IMR-90 (cell line): ENCODE measurements at regions not wholly inside any gene's neighbourhood (a gene's known extent, or its start where the extent isn't known, plus 50 kb on each side); places are given as distances from the start of the nearest gene placed in this dataset.

ENCODE experiments used
- ATAC-seq: fragments of 200-7000 bp; cut with Tn5 transposase; 2 replicates; pipeline ENCODE4 v1.9.1; 2020; ENCODE audit warnings: low read depth, mild to moderate bottlenecking, moderate library complexity
- BruUV-seq: library from RNA; stranded (reverse); fragments of 400-500 nt; replicated peaks from 2 replicates; lab custom pipeline; 2021; lab: Mats Ljungman, UMichigan
- CTCF ChIA-PET: fragments of 300-600 bp; formaldehyde crosslinking; extraction: SDS; loops from one replicate; lab custom pipeline; 2021; ENCODE audit warnings: antibody characterized with exemption; lab: Yijun Ruan, JAX
- POLR2A ChIA-PET: fragments of 300-600 bp; sonication (Branson Sonifier 250); formaldehyde crosslinking; loops from one replicate; lab custom pipeline; 2022; ENCODE audit warnings: antibody characterized with exemption; ENCODE audit not compliant: unreplicated experiment; lab: Charles Lee
- DNase-seq: peaks from one replicate; pipeline ENCODE4 v3.0.0; 2013
- H2AFZ ChIP-seq: replicated peaks from 2 replicates; pipeline ENCODE3; 2013; ENCODE audit warnings: low read length, mild to moderate bottlenecking; ENCODE audit not compliant: poor library complexity
- H2AK5ac ChIP-seq: 2 replicates; pipeline ENCODE4 v1.6.1; 2013; ENCODE audit warnings: low read depth, low read length, inconsistent platforms
- H2AK9ac ChIP-seq: replicated peaks from 2 replicates; pipeline ENCODE3; 2013; ENCODE audit warnings: mild to moderate bottlenecking, low read depth, low read length, moderate library complexity; ENCODE audit not compliant: poor library complexity
- H2BK120ac ChIP-seq: 2 replicates; pipeline ENCODE4 v1.6.1; 2013; ENCODE audit warnings: low read depth, low read length, inconsistent platforms
- H2BK15ac ChIP-seq: 3 replicates; pipeline ENCODE4 v1.6.1; 2013; ENCODE audit warnings: low read depth, low read length, inconsistent platforms
- H2BK20ac ChIP-seq: 2 replicates; pipeline ENCODE4 v1.6.1; 2013; ENCODE audit warnings: low read depth, mild to moderate bottlenecking, inconsistent platforms, low read length, moderate library complexity
- H2BK5ac ChIP-seq: 2 replicates; pipeline ENCODE4 v1.6.1; 2013; ENCODE audit warnings: mild to moderate bottlenecking, low read depth, low read length, inconsistent platforms; ENCODE audit not compliant: poor library complexity, severe bottlenecking
- H3K14ac ChIP-seq: replicated peaks from 2 replicates; pipeline ENCODE4 v1.6.1; 2013; ENCODE audit warnings: low read depth, low read length, inconsistent platforms
- H3K18ac ChIP-seq: 2 replicates; pipeline ENCODE4 v1.6.1; 2013; ENCODE audit warnings: low read depth, low read length, control low read depth
- H3K23ac ChIP-seq: 2 replicates; pipeline ENCODE4 v1.6.1; 2013; ENCODE audit warnings: low read depth, low read length, inconsistent platforms
- H3K27ac ChIP-seq: 2 replicates; pipeline ENCODE4 v1.5.1; 2013; ENCODE audit warnings: mild to moderate bottlenecking, control low read depth, low read length; ENCODE audit not compliant: insufficient read depth
- H3K27me3 ChIP-seq: 2 replicates; pipeline ENCODE4 v1.6.1; 2013; ENCODE audit warnings: low read length; ENCODE audit not compliant: control insufficient read depth, insufficient read depth
- H3K36me3 ChIP-seq: 2 replicates; pipeline ENCODE4 v1.6.1; 2013; ENCODE audit warnings: low read length, mixed read lengths; ENCODE audit not compliant: control insufficient read depth, insufficient read depth
- H3K4ac ChIP-seq: 2 replicates; pipeline ENCODE4 v1.6.1; 2013; ENCODE audit warnings: low read depth, low read length, inconsistent platforms
- H3K4me1 ChIP-seq: 2 replicates; pipeline ENCODE4 v1.6.1; 2013; ENCODE audit warnings: low read length, mixed read lengths; ENCODE audit not compliant: control insufficient read depth, insufficient read depth
- H3K4me2 ChIP-seq: 2 replicates; pipeline ENCODE4 v1.6.1; 2013; ENCODE audit warnings: low read depth, mild to moderate bottlenecking, control low read depth, low read length, moderate library complexity
- H3K4me3 ChIP-seq: 2 replicates; pipeline ENCODE4 v1.5.1; 2013; ENCODE audit warnings: low read depth, mild to moderate bottlenecking, control low read depth, low read length, moderate library complexity; ENCODE audit not compliant: insufficient read depth
- H3K56ac ChIP-seq: 2 replicates; pipeline ENCODE4 v1.6.1; 2013; ENCODE audit warnings: low read length, inconsistent platforms; ENCODE audit not compliant: insufficient read depth; ENCODE audit errors: extremely low read depth
- H3K79me1 ChIP-seq, 2 experiments: 2 replicates each; pipeline ENCODE4 v1.6.1; 2013; ENCODE audit warnings: low read length in 2 of 2, inconsistent platforms in 1 of 2, low read depth in 1 of 2
- H3K9ac ChIP-seq: 2 replicates; pipeline ENCODE4 v1.6.1; 2013; ENCODE audit warnings: low read depth, low read length, control low read depth
- H3K9me1 ChIP-seq: 2 replicates; pipeline ENCODE4 v1.6.1; 2013; ENCODE audit warnings: low read length, inconsistent platforms; ENCODE audit not compliant: insufficient read depth
- H3K9me3 ChIP-seq: 2 replicates; pipeline ENCODE4 v1.6.1; 2013; ENCODE audit warnings: low read length; ENCODE audit not compliant: control insufficient read depth, insufficient read depth
- H4K20me1 ChIP-seq: 2 replicates; pipeline ENCODE4 v1.6.1; 2013; ENCODE audit warnings: low read length, inconsistent platforms; ENCODE audit not compliant: insufficient read depth
- H4K5ac ChIP-seq: 2 replicates; pipeline ENCODE4 v1.6.1; 2013; ENCODE audit warnings: mild to moderate bottlenecking, low read depth, low read length, control low read depth
- H4K8ac ChIP-seq, 2 experiments: 2 replicates each; pipeline ENCODE4 v1.6.1; 2013; ENCODE audit warnings: low read depth in 2 of 2, low read length in 2 of 2, control low read depth in 1 of 2, inconsistent platforms in 1 of 2
- H4K91ac ChIP-seq: 2 replicates; pipeline ENCODE4 v1.6.1; 2013; ENCODE audit warnings: low read depth, low read length, inconsistent platforms; ENCODE audit not compliant: insufficient read depth
- BHLHE40 ChIP-seq: fragments of 150-350 bp; IDR thresholded peaks from 2 replicates; pipeline ENCODE4 v1.6.1; 2016; ENCODE audit warnings: mild to moderate bottlenecking, low read depth, low read length
- CEBPB ChIP-seq: IDR thresholded peaks from 2 replicates; pipeline ENCODE4 v1.6.1; 2012; ENCODE audit warnings: low read depth, low read length, improper control_type of control experiment
- FOS ChIP-seq: fragments of 150-350 bp; IDR thresholded peaks from 2 replicates; pipeline ENCODE4 v1.6.1; 2016; ENCODE audit warnings: low read depth, low read length
- RCOR1 ChIP-seq: IDR thresholded peaks from 2 replicates; pipeline ENCODE4 v1.6.1; 2012; ENCODE audit warnings: mild to moderate bottlenecking, low read length, improper control_type of control experiment; ENCODE audit not compliant: insufficient replicate concordance
- SMC3 ChIP-seq: fragments of 150-350 bp; IDR thresholded peaks from 2 replicates; pipeline ENCODE4 v1.6.1; 2016; ENCODE audit warnings: low read depth, mild to moderate bottlenecking, antibody characterized with exemption, low read length, moderate library complexity
- WGBS, 2 experiments: methylation state at CpG; one replicate each; pipeline versions ENCODE4 v1.1.5 to v1.1.7; 2013; ENCODE audit warnings: missing lambda C conversion rate in 2 of 2; ENCODE audit not compliant: insufficient read length in 1 of 2; ENCODE audit errors: extremely low coverage in 2 of 2; 5-methylcytosine and 5-hydroxymethylcytosine counted together
- dilution Hi-C: fragments of 300-500 bp; cut with HindIII; formaldehyde crosslinking; loops from one replicate; pipeline ENCODE4 v1.14.3; 2018; ENCODE audit warnings: low sequenced_read_pairs; ENCODE audit not compliant: unreplicated experiment
- in situ Hi-C: fragments of 300-500 bp; cut with MboI; formaldehyde crosslinking; loops from 3 replicates; pipeline ENCODE4 v1.14.3; 2019; ENCODE audit warnings: low sequenced_read_pairs, inconsistent platforms, mixed read lengths
- intact Hi-C: fragments of 100-400 bp; cut with micrococcal nuclease; formaldehyde crosslinking; loops from 2 replicates; pipeline ENCODE4 v1.10.0; 2022
- TF ChIP-seq, protein P1 (sequence below): conservative IDR thresholded peaks from 2 replicates; pipeline ENCODE4 v1.5.1; 2012; ENCODE audit warnings: mild to moderate bottlenecking, low read depth, low read length, improper control_type of control experiment
- TF ChIP-seq, protein P2 (sequence below): fragments of 150-350 bp; IDR thresholded peaks from 2 replicates; pipeline ENCODE4 v1.6.1; 2017; ENCODE audit warnings: mild to moderate bottlenecking, antibody characterized with exemption, low read length, low read depth

DNA sequence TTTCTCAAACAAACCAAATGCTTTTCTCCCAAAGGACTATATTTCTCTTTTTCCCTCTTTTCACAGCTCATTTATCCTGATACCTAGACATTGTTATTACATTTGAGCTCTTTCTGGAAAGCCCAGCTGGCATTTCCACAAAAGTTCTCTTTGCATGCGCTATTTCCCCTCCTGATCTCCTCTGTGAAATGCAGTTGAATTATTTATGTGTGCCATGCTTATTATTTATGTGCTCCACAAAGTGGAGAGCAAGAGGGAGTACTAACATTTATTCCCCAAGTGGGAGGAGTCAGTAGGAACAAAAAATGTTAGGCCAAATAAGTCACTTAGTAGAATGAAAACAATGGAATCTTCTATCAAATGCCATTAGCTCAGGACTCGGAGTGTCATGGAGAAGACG is 626.6 kb upstream of the IGFBP7 start:
- BruUV-seq: no TSS peak

More for the DNA sequence above, 626.6 kb upstream of the IGFBP7 start:
- no peaks in the 10 kb centered on the region for H3K36me3 ChIP-seq
- no peak overlapping the region for H2AK5ac ChIP-seq
- H3K56ac ChIP-seq: no peak overlapping the region
- intact Hi-C loops: no loop called here
- H3K18ac ChIP-seq: no peak overlapping the region
- no peak overlapping the region for H3K27ac ChIP-seq
- no peak overlapping the region for H3K14ac ChIP-seq
- no peak overlapping the region for H3K23ac ChIP-seq
- no peak overlapping the region for H2AK9ac ChIP-seq
- no peaks in the 10 kb centered on the region for H3K9me3 ChIP-seq
- H4K91ac ChIP-seq: no peak overlapping the region
- no peak overlapping the region for H2AFZ ChIP-seq
- H2BK20ac ChIP-seq: no peak overlapping the region
- H3K4ac ChIP-seq: no peak overlapping the region
- no peak overlapping the region for H2BK5ac ChIP-seq
- TF ChIP-seq RCOR1: no peak
- no peak for TF ChIP-seq SMC3
- TF ChIP-seq, protein P1, sequence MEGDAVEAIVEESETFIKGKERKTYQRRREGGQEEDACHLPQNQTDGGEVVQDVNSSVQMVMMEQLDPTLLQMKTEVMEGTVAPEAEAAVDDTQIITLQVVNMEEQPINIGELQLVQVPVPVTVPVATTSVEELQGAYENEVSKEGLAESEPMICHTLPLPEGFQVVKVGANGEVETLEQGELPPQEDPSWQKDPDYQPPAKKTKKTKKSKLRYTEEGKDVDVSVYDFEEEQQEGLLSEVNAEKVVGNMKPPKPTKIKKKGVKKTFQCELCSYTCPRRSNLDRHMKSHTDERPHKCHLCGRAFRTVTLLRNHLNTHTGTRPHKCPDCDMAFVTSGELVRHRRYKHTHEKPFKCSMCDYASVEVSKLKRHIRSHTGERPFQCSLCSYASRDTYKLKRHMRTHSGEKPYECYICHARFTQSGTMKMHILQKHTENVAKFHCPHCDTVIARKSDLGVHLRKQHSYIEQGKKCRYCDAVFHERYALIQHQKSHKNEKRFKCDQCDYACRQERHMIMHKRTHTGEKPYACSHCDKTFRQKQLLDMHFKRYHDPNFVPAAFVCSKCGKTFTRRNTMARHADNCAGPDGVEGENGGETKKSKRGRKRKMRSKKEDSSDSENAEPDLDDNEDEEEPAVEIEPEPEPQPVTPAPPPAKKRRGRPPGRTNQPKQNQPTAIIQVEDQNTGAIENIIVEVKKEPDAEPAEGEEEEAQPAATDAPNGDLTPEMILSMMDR: no peak
- no peak for TF ChIP-seq BHLHE40
- TF ChIP-seq CEBPB: no peak
- TF ChIP-seq, protein P2, sequence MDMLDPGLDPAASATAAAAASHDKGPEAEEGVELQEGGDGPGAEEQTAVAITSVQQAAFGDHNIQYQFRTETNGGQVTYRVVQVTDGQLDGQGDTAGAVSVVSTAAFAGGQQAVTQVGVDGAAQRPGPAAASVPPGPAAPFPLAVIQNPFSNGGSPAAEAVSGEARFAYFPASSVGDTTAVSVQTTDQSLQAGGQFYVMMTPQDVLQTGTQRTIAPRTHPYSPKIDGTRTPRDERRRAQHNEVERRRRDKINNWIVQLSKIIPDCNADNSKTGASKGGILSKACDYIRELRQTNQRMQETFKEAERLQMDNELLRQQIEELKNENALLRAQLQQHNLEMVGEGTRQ: no peak
- no peak for TF ChIP-seq FOS
- ATAC-seq (no peak), DNase-seq (no peak)
- dilution Hi-C loops: no loop called here
- ChIA-PET CTCF (no interaction called here), POLR2A (no interaction called here)
- no peaks in the 10 kb centered on the region for H4K20me1 ChIP-seq
- in situ Hi-C loops: no loop called here
- H3K27me3 ChIP-seq: no peaks in the 10 kb centered on the region
- H3K9me1 ChIP-seq: no peaks in the 10 kb centered on the region
- H3K4me2 ChIP-seq: no peak overlapping the region
- no peak overlapping the region for H2BK15ac ChIP-seq
- H3K79me1 ChIP-seq: no peaks in the 10 kb centered on the region
- H3K9ac ChIP-seq: no peak overlapping the region
- no peak overlapping the region for H2BK120ac ChIP-seq
- no peak overlapping the region for H4K5ac ChIP-seq
- no peaks in the 10 kb centered on the region for H3K4me1 ChIP-seq
- WGBS, 2 experiments: no CpG with 5 or more reads among the region's 3 CpGs
- no peak overlapping the region for H4K8ac ChIP-seq
- no peak overlapping the region for H3K4me3 ChIP-seq
